Uterus (tissue), 2 donors: ENCODE measurements at regions not wholly inside any gene's neighbourhood (a gene's known extent, or its start where the extent isn't known, plus 50 kb on each side); places are given as distances from the start of the nearest gene placed in this dataset.

Experiments used
- CTCF ChIP-seq, 4 experiments: fragments of 200-600 bp in 2 of 4; fragments of 450-650 bp in 2 of 4; sonication (generic) in 2 of 4; IDR thresholded peaks; one replicate each; pipeline ENCODE4 v1.5.1; 2016 to 2019; ENCODE audit warnings: antibody characterized with exemption in 4 of 4, mild to moderate bottlenecking in 2 of 4, moderate library complexity in 1 of 4
- POLR2A ChIP-seq, 2 donors: fragments of 450-650 bp; IDR thresholded peaks; one replicate each; pipeline ENCODE4 v1.6.1; 2016; ENCODE audit warnings: antibody characterized with exemption in 2 of 2, mild to moderate bottlenecking in 1 of 2, moderate library complexity in 1 of 2

- TF ChIP-seq CTCF (IDR thresholded peaks at IDR 0.05) (no peak), POLR2A (IDR thresholded peaks at IDR 0.05) (no peak)
These were observed 539.6 kb upstream of the CLINT1 start for GRCh38 chr5:158398360-158399201.
